WTC11 (cell line): ENCODE measurements at regions not wholly inside any gene's neighbourhood (a gene's known extent, or its start where the extent isn't known, plus 50 kb on each side); places are given as distances from the start of the nearest gene placed in this dataset.

Experiments
- CREB1 ChIP-seq: sonication (generic); formaldehyde crosslinking; IDR thresholded peaks from 2 replicates; pipeline ENCODE4 v1.8.0; 2023; ENCODE audit warnings: mild to moderate bottlenecking, missing genetic modification reagents
- CREM ChIP-seq: sonication (generic); formaldehyde crosslinking; IDR thresholded peaks from 2 replicates; pipeline ENCODE4 v1.8.1; 2022; ENCODE audit warnings: mild to moderate bottlenecking, missing genetic modification reagents, moderate library complexity
- CTCF ChIP-seq: fragments of 200-600 bp; IDR thresholded peaks from 2 replicates; pipeline ENCODE4 v1.8.0; 2022; ENCODE audit warnings: antibody characterized with exemption
- HMGXB4 ChIP-seq: sonication (generic); formaldehyde crosslinking; IDR thresholded peaks from 2 replicates; pipeline ENCODE4 v1.8.1; 2023; ENCODE audit warnings: mild to moderate bottlenecking, moderate library complexity, missing genetic modification reagents
- KAT7 ChIP-seq: sonication (generic); formaldehyde crosslinking; IDR thresholded peaks from 2 replicates; pipeline ENCODE4 v1.8.1; 2023; ENCODE audit warnings: missing genetic modification reagents, mild to moderate bottlenecking, borderline replicate concordance
- RELA ChIP-seq: sonication (generic); formaldehyde crosslinking; IDR thresholded peaks from 2 replicates; pipeline ENCODE4 v1.8.1; 2022; ENCODE audit warnings: missing genetic modification reagents, mild to moderate bottlenecking, borderline replicate concordance
- SP1 ChIP-seq: sonication (generic); formaldehyde crosslinking; conservative IDR thresholded peaks from 2 replicates; pipeline ENCODE4 v1.8.1; 2022; ENCODE audit warnings: missing genetic modification reagents
- TCF7 ChIP-seq: sonication (generic); formaldehyde crosslinking; IDR thresholded peaks from 2 replicates; pipeline ENCODE4 v1.8.0; 2022; ENCODE audit warnings: mild to moderate bottlenecking, low read depth, missing genetic modification reagents, moderate library complexity
- TEAD4 ChIP-seq: sonication (generic); formaldehyde crosslinking; IDR thresholded peaks from 2 replicates; pipeline ENCODE4 v1.8.0; 2022; ENCODE audit warnings: mild to moderate bottlenecking, missing genetic modification reagents
- ZBTB43 ChIP-seq: sonication (generic); formaldehyde crosslinking; IDR thresholded peaks from 2 replicates; pipeline ENCODE4 v1.8.1; 2023; ENCODE audit warnings: mild to moderate bottlenecking, missing genetic modification reagents
- ZNF232 ChIP-seq: sonication (generic); formaldehyde crosslinking; IDR thresholded peaks from 2 replicates; pipeline ENCODE4 v1.8.0; 2022; ENCODE audit warnings: mild to moderate bottlenecking, missing genetic modification reagents

- TF ChIP-seq CTCF (no peak), KAT7 (CRISPR knock-in tag) (no peak), HMGXB4 (CRISPR knock-in tag) (no peak), RELA (CRISPR knock-in tag) (no peak), SP1 (CRISPR knock-in tag) (no peak), CREB1 (no peak), ZNF232 (CRISPR knock-in tag) (no peak), ZBTB43 (CRISPR knock-in tag) (no peak), CREM (no peak), TEAD4 (CRISPR knock-in tag) (no peak), TCF7 (CRISPR knock-in tag) (no peak)
These were observed 608.4 kb upstream of the KCND2 start for GRCh38 chr7:119664601-119665000.
